ENCODE measurements at regions not wholly inside any gene's neighbourhood (a gene's known extent, or its start where the extent isn't known, plus 50 kb on each side); places are given as distances from the start of the nearest gene placed in this dataset.

DNA sequence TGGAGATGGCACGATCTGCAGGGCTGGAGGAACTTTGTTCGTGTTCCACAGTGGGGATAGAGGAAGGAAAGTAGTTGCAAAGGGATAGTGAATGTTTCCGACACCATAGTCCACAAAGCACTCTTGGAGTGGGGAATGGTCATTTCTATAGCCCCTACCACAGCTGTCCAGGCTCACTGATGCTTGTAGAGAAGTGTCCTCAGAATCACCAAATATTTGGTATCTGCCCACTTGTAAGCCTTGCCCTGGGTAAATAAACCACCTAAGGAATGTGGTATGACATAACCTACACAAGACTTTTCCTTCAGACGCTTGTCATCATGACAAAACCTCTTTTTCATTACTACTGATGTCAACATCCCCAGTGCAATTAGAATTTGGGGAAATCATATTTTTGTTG lies 686.5 kb upstream of the ARGLU1 start:
- Mint-ChIP-seq H3K36me3 (ENCODE audit: low read depth, unreplicated experiment) (no peaks in the 10 kb centered on the region), H3K4me1 (ENCODE audit: low read depth, unreplicated experiment) (peaks cover 14% of the 10 kb centered on the region), H3K4me3 (ENCODE audit: unreplicated experiment) (no peak overlapping the region), H3K9me3 (ENCODE audit: unreplicated experiment) (no peaks in the 10 kb centered on the region), H3K27ac (ENCODE audit: unreplicated experiment) (no peak overlapping the region), H3K27me3 (ENCODE audit: low read depth, unreplicated experiment) (no peaks in the 10 kb centered on the region)
- Histone ChIP-seq H3K27ac (ENCODE audit: low read depth, low read length) (no peak overlapping the region), H2AFZ (ENCODE audit: low read depth, low read length) (no peak overlapping the region), H3K36me3 (ENCODE audit: insufficient read depth, low read length) (no peaks in the 10 kb centered on the region), H3K4me2 (ENCODE audit: low read length) (no peak overlapping the region), H3K79me2 (ENCODE audit: insufficient read depth, low read length) (no peaks in the 10 kb centered on the region), H3K4me1 (ENCODE audit: insufficient read depth, low read length) (peaks cover 3% of the 10 kb centered on the region), H3K9me3 (ENCODE audit: insufficient read depth, low read depth, low read length) (no peaks in the 10 kb centered on the region), H3K9ac (ENCODE audit: low read length) (no peak overlapping the region), H3K27me3 (ENCODE audit: insufficient read depth, low read length) (no peaks in the 10 kb centered on the region), H4K20me1 (ENCODE audit: insufficient read depth, low read length) (no peaks in the 10 kb centered on the region), H3K4me3 (ENCODE audit: insufficient read depth, low read depth, low read length) (no peak overlapping the region)
- no peak for DNase-seq (ENCODE audit: low read depth)
- TF ChIP-seq, protein P1, sequence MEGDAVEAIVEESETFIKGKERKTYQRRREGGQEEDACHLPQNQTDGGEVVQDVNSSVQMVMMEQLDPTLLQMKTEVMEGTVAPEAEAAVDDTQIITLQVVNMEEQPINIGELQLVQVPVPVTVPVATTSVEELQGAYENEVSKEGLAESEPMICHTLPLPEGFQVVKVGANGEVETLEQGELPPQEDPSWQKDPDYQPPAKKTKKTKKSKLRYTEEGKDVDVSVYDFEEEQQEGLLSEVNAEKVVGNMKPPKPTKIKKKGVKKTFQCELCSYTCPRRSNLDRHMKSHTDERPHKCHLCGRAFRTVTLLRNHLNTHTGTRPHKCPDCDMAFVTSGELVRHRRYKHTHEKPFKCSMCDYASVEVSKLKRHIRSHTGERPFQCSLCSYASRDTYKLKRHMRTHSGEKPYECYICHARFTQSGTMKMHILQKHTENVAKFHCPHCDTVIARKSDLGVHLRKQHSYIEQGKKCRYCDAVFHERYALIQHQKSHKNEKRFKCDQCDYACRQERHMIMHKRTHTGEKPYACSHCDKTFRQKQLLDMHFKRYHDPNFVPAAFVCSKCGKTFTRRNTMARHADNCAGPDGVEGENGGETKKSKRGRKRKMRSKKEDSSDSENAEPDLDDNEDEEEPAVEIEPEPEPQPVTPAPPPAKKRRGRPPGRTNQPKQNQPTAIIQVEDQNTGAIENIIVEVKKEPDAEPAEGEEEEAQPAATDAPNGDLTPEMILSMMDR (IDR thresholded peaks at IDR 0.05; ENCODE audit: insufficient read depth, low read depth, low read length): no peak
- TF ChIP-seq EZH2 (IDR thresholded peaks at IDR 0.05; ENCODE audit: insufficient read depth, low read length): no peak
- FAIRE-seq: no peak

DNA sequence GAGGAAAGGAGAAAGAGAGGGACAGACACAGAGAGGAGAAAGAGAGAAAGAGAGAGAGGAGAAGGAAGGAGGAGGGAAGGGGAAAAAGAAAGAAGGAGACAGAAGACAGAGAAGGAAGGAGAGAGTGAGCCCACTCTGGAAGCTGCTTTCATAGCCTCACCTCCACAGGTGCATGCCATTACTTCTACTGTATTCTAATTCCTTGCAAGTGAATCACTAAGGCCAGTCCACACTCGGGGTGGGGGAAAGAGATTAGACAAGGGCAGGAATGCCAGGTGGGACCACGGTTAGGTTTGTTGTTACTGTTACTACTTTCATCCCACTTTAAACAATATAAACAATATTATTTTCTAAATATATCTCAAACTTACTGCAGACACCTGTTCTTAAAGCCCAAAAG lies 684.5 kb upstream of the ARGLU1 start:
- H3K9ac ChIP-seq (ENCODE audit: low read length): no peak overlapping the region
- no peaks in the 10 kb centered on the region for H4K20me1 ChIP-seq (ENCODE audit: insufficient read depth, low read length)
- Mint-ChIP-seq H3K27ac (ENCODE audit: unreplicated experiment) (no peak overlapping the region), H3K4me3 (ENCODE audit: unreplicated experiment) (no peak overlapping the region), H3K4me1 (ENCODE audit: low read depth, unreplicated experiment) (peaks cover 14% of the 10 kb centered on the region), H3K9me3 (ENCODE audit: unreplicated experiment) (no peaks in the 10 kb centered on the region), H3K36me3 (ENCODE audit: low read depth, unreplicated experiment) (no peaks in the 10 kb centered on the region), H3K27me3 (ENCODE audit: low read depth, unreplicated experiment) (no peaks in the 10 kb centered on the region)
- peaks cover 3% of the 10 kb centered on the region for H3K4me1 ChIP-seq (ENCODE audit: insufficient read depth, low read length)
- H3K79me2 ChIP-seq (ENCODE audit: insufficient read depth, low read length): no peaks in the 10 kb centered on the region
- H2AFZ ChIP-seq (ENCODE audit: low read depth, low read length): no peak overlapping the region
- DNase-seq (ENCODE audit: low read depth) (no peak), FAIRE-seq (no peak)
- H3K4me3 ChIP-seq (ENCODE audit: insufficient read depth, low read depth, low read length): no peak overlapping the region
- H3K27ac ChIP-seq (ENCODE audit: low read depth, low read length): no peak overlapping the region
- H3K9me3 ChIP-seq (ENCODE audit: insufficient read depth, low read depth, low read length): no peaks in the 10 kb centered on the region
- no peaks in the 10 kb centered on the region for H3K27me3 ChIP-seq (ENCODE audit: insufficient read depth, low read length)
- H3K4me2 ChIP-seq (ENCODE audit: low read length): no peak overlapping the region
- TF ChIP-seq, protein P1 (IDR thresholded peaks at IDR 0.05; ENCODE audit: insufficient read depth, low read depth, low read length): no peak
- TF ChIP-seq EZH2 (IDR thresholded peaks at IDR 0.05; ENCODE audit: insufficient read depth, low read length): no peak
- no peaks in the 10 kb centered on the region for H3K36me3 ChIP-seq (ENCODE audit: insufficient read depth, low read length)

DNA sequence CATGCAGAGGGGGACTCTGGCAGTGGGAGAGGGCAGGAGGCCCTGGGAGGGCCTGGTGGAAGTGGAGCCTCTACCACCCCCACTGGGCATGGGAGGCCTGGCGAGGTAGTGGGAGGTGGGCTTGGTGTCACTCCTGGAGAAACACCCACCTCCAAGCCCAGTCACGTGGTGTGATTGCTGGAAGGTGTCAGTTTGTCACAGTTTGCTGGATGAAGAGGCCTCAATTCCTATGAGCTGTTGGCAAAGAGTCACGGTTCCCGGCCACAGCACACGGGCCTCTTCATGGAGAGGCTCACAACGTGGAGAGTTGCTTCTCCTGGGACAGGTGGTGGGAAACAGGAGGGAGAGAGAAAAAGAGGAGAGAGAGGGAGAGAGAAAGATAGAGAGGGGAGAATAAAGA lies 684.1 kb upstream of the ARGLU1 start:
- no peak overlapping the region for H3K4me3 Mint-ChIP-seq (ENCODE audit: unreplicated experiment)
- H3K27me3 Mint-ChIP-seq (ENCODE audit: low read depth, unreplicated experiment): no peaks in the 10 kb centered on the region
- no peak overlapping the region for H3K27ac Mint-ChIP-seq (ENCODE audit: unreplicated experiment)
- H3K4me3 ChIP-seq (ENCODE audit: insufficient read depth, low read depth, low read length): no peak overlapping the region
- H3K27me3 ChIP-seq (ENCODE audit: insufficient read depth, low read length): no peaks in the 10 kb centered on the region
- H3K79me2 ChIP-seq (ENCODE audit: insufficient read depth, low read length): no peaks in the 10 kb centered on the region
- FAIRE-seq: no peak
- DNase-seq (ENCODE audit: low read depth): no peak
- no peak overlapping the region for H3K27ac ChIP-seq (ENCODE audit: low read depth, low read length)
- no peaks in the 10 kb centered on the region for H4K20me1 ChIP-seq (ENCODE audit: insufficient read depth, low read length)
- no peak overlapping the region for H3K4me2 ChIP-seq (ENCODE audit: low read length)
- H3K9me3 ChIP-seq (ENCODE audit: insufficient read depth, low read depth, low read length): no peaks in the 10 kb centered on the region
- no peaks in the 10 kb centered on the region for H3K36me3 ChIP-seq (ENCODE audit: insufficient read depth, low read length)
- H3K4me1 Mint-ChIP-seq (ENCODE audit: low read depth, unreplicated experiment): peaks cover 14% of the 10 kb centered on the region
- no peaks in the 10 kb centered on the region for H3K36me3 Mint-ChIP-seq (ENCODE audit: low read depth, unreplicated experiment)
- no peaks in the 10 kb centered on the region for H3K9me3 Mint-ChIP-seq (ENCODE audit: unreplicated experiment)
- H3K4me1 ChIP-seq (ENCODE audit: insufficient read depth, low read length): peaks cover 3% of the 10 kb centered on the region
- no peak overlapping the region for H3K9ac ChIP-seq (ENCODE audit: low read length)
- TF ChIP-seq EZH2 (IDR thresholded peaks at IDR 0.05; ENCODE audit: insufficient read depth, low read length): no peak
- no peak overlapping the region for H2AFZ ChIP-seq (ENCODE audit: low read depth, low read length)

All from astrocyte (in vitro differentiated cells and primary cell).